ENCODE measurements at regions not wholly inside any gene's neighbourhood (a gene's known extent, or its start where the extent isn't known, plus 50 kb on each side); places are given as distances from the start of the nearest gene placed in this dataset.
"Not testable (repeated sequence)": the region's sequence is repeated elsewhere in the genome, so short reads cannot be mapped to it uniquely, and the experiment has no call there.

- ATAC-seq: no peak
- Mint-ChIP-seq H3K4me3 (no peak overlapping the region), H3K36me3 (ENCODE audit: insufficient read depth) (no peaks in the 10 kb centered on the region), H3K4me1 (ENCODE audit: low read depth) (no peaks in the 10 kb centered on the region), H3K9me3 (peaks cover 11% of the 10 kb centered on the region), H3K27me3 (ENCODE audit: low read depth) (no peaks in the 10 kb centered on the region)
- DNase-seq: no peak
Measured at GRCh38 chr3:89859757-89860156, 752.3 kb downstream of the EPHA3 start.

- H3K4me1 Mint-ChIP-seq (ENCODE audit: low read depth): no peaks in the 10 kb centered on the region
- H3K4me3 Mint-ChIP-seq: no peak overlapping the region
- peaks cover 6% of the 10 kb centered on the region for H3K9me3 Mint-ChIP-seq
- no peaks in the 10 kb centered on the region for H3K36me3 Mint-ChIP-seq (ENCODE audit: insufficient read depth)
- DNase-seq (no peak), ATAC-seq (no peak)
- no peaks in the 10 kb centered on the region for H3K27me3 Mint-ChIP-seq (ENCODE audit: low read depth)
Measured at GRCh38 chr3:89867286-89867685, 759.9 kb downstream of the EPHA3 start.

GRCh38 chr3:89876116-89876515 lies 768.7 kb downstream of the EPHA3 start:
- no peaks in the 10 kb centered on the region for H3K27me3 Mint-ChIP-seq (ENCODE audit: low read depth)
- H3K36me3 Mint-ChIP-seq (ENCODE audit: insufficient read depth): no peaks in the 10 kb centered on the region
- H3K4me3 Mint-ChIP-seq: no peak overlapping the region
- H3K4me1 Mint-ChIP-seq (ENCODE audit: low read depth): no peaks in the 10 kb centered on the region
- ATAC-seq (no peak), DNase-seq (no peak)
- peaks cover 23% of the 10 kb centered on the region for H3K9me3 Mint-ChIP-seq

GRCh38 chr3:89877230-89877629 lies 769.8 kb downstream of the EPHA3 start:
- no peaks in the 10 kb centered on the region for H3K36me3 Mint-ChIP-seq (ENCODE audit: insufficient read depth)
- no peak for ATAC-seq
- DNase-seq: no peak
- H3K4me3 Mint-ChIP-seq: no peak overlapping the region
- no peaks in the 10 kb centered on the region for H3K27me3 Mint-ChIP-seq (ENCODE audit: low read depth)
- no peaks in the 10 kb centered on the region for H3K4me1 Mint-ChIP-seq (ENCODE audit: low read depth)
- peaks cover 24% of the 10 kb centered on the region for H3K9me3 Mint-ChIP-seq

GRCh38 chr3:89889386-89889785 lies 782.0 kb downstream of the EPHA3 start:
- H3K4me1 Mint-ChIP-seq (ENCODE audit: low read depth): no peaks in the 10 kb centered on the region
- ATAC-seq: no peak
- H3K4me3 Mint-ChIP-seq: no peak overlapping the region
- H3K9me3 Mint-ChIP-seq: peaks cover 10% of the 10 kb centered on the region
- no peaks in the 10 kb centered on the region for H3K27me3 Mint-ChIP-seq (ENCODE audit: low read depth)
- H3K36me3 Mint-ChIP-seq (ENCODE audit: insufficient read depth): no peaks in the 10 kb centered on the region
- no peak for DNase-seq

GRCh38 chr3:89908711-89909213 lies 801.3 kb downstream of the EPHA3 start:
- no peak for ATAC-seq
- no peaks in the 10 kb centered on the region for H3K36me3 Mint-ChIP-seq (ENCODE audit: insufficient read depth)
- no peaks in the 10 kb centered on the region for H3K27me3 Mint-ChIP-seq (ENCODE audit: low read depth)

GRCh38 chr3:89912031-89912430 lies 804.6 kb downstream of the EPHA3 start:
- H3K27me3 Mint-ChIP-seq (ENCODE audit: low read depth): no peaks in the 10 kb centered on the region
- no peak overlapping the region for H3K4me3 Mint-ChIP-seq
- peaks cover 6% of the 10 kb centered on the region for H3K9me3 Mint-ChIP-seq
- no peak for ATAC-seq
- H3K36me3 Mint-ChIP-seq (ENCODE audit: insufficient read depth): no peaks in the 10 kb centered on the region
- DNase-seq: no peak
- no peaks in the 10 kb centered on the region for H3K4me1 Mint-ChIP-seq (ENCODE audit: low read depth)

More at GRCh38 chr3:89908711-89909213, 801.3 kb downstream of the EPHA3 start:
- Mint-ChIP-seq H3K9me3 (peaks cover 20% of the 10 kb centered on the region), H3K4me1 (ENCODE audit: low read depth) (no peaks in the 10 kb centered on the region), H3K4me3 (no peak overlapping the region)
- DNase-seq: no peak

GRCh38 chr3:89923921-89924610 lies 816.6 kb downstream of the EPHA3 start:
- H3K4me1 Mint-ChIP-seq (ENCODE audit: low read depth): no peaks in the 10 kb centered on the region
- no peak for DNase-seq
- no peak overlapping the region for H3K4me3 Mint-ChIP-seq
- no peak for ATAC-seq
- H3K36me3 Mint-ChIP-seq (ENCODE audit: insufficient read depth): no peaks in the 10 kb centered on the region
- H3K27me3 Mint-ChIP-seq (ENCODE audit: low read depth): no peaks in the 10 kb centered on the region
- H3K9me3 Mint-ChIP-seq: peaks cover 4% of the 10 kb centered on the region

GRCh38 chr3:89925976-89926375 lies 818.6 kb downstream of the EPHA3 start:
- Mint-ChIP-seq H3K4me1 (ENCODE audit: low read depth) (no peaks in the 10 kb centered on the region), H3K36me3 (ENCODE audit: insufficient read depth) (no peaks in the 10 kb centered on the region), H3K9me3 (peaks cover 2% of the 10 kb centered on the region), H3K4me3 (no peak overlapping the region), H3K27me3 (ENCODE audit: low read depth) (no peaks in the 10 kb centered on the region)
- DNase-seq (no peak), ATAC-seq (no peak)

GRCh38 chr3:89932882-89933281 lies 825.5 kb downstream of the EPHA3 start:
- Mint-ChIP-seq H3K4me3 (no peak overlapping the region), H3K4me1 (ENCODE audit: low read depth) (no peaks in the 10 kb centered on the region), H3K9me3 (peaks cover 16% of the 10 kb centered on the region), H3K36me3 (ENCODE audit: insufficient read depth) (no peaks in the 10 kb centered on the region), H3K27me3 (ENCODE audit: low read depth) (no peaks in the 10 kb centered on the region)
- DNase-seq (no peak), ATAC-seq (no peak)

- not testable (repeated sequence) for H3K36me3 Mint-ChIP-seq (ENCODE audit: insufficient read depth)
Measured at GRCh38 chr3:89944461-89944860, 837.0 kb downstream of the EPHA3 start.

GRCh38 chr3:89946884-89947283 lies 839.5 kb downstream of the EPHA3 start:
- peaks cover 11% of the 10 kb centered on the region for H3K9me3 Mint-ChIP-seq
- H3K27me3 Mint-ChIP-seq (ENCODE audit: low read depth): no peaks in the 10 kb centered on the region
- H3K4me1 Mint-ChIP-seq (ENCODE audit: low read depth): no peaks in the 10 kb centered on the region
- no peaks in the 10 kb centered on the region for H3K36me3 Mint-ChIP-seq (ENCODE audit: insufficient read depth)
- H3K4me3 Mint-ChIP-seq: no peak overlapping the region
- no peak for ATAC-seq
- DNase-seq: no peak

More at GRCh38 chr3:89944461-89944860, 837.0 kb downstream of the EPHA3 start:
- DNase-seq; H3K4me1 Mint-ChIP-seq (ENCODE audit: low read depth); H3K27me3 Mint-ChIP-seq (ENCODE audit: low read depth); ATAC-seq; H3K4me3 Mint-ChIP-seq: not testable (repeated sequence)
- H3K9me3 Mint-ChIP-seq: peaks cover 13% of the 10 kb centered on the region

GRCh38 chr3:89947337-89947954 lies 840.0 kb downstream of the EPHA3 start:
- DNase-seq (no peak), ATAC-seq (no peak)
- Mint-ChIP-seq H3K9me3 (peaks cover 6% of the 10 kb centered on the region), H3K27me3 (ENCODE audit: low read depth) (no peaks in the 10 kb centered on the region), H3K36me3 (ENCODE audit: insufficient read depth) (no peaks in the 10 kb centered on the region), H3K4me1 (ENCODE audit: low read depth) (no peaks in the 10 kb centered on the region), H3K4me3 (no peak overlapping the region)

GRCh38 chr3:89948008-89948407 lies 840.6 kb downstream of the EPHA3 start:
- Mint-ChIP-seq H3K4me1 (ENCODE audit: low read depth) (no peaks in the 10 kb centered on the region), H3K27me3 (ENCODE audit: low read depth) (no peaks in the 10 kb centered on the region)
- no peak for ATAC-seq

GRCh38 chr3:89950772-89951171 lies 843.4 kb downstream of the EPHA3 start:
- Mint-ChIP-seq H3K36me3 (ENCODE audit: insufficient read depth) (no peaks in the 10 kb centered on the region), H3K4me1 (ENCODE audit: low read depth) (no peaks in the 10 kb centered on the region), H3K9me3 (peaks cover 10% of the 10 kb centered on the region), H3K4me3 (no peak overlapping the region), H3K27me3 (ENCODE audit: low read depth) (no peaks in the 10 kb centered on the region)
- ATAC-seq: no peak
- DNase-seq: no peak

More at GRCh38 chr3:89948008-89948407, 840.6 kb downstream of the EPHA3 start:
- peaks cover 6% of the 10 kb centered on the region for H3K9me3 Mint-ChIP-seq
- H3K36me3 Mint-ChIP-seq (ENCODE audit: insufficient read depth): no peaks in the 10 kb centered on the region
- no peak for DNase-seq
- H3K4me3 Mint-ChIP-seq: no peak overlapping the region
